GM19463 (cell line): ENCODE measurements at regions not wholly inside any gene's neighbourhood (a gene's known extent, or its start where the extent isn't known, plus 50 kb on each side); places are given as distances from the start of the nearest gene placed in this dataset.
"Not testable (repeated sequence)": the region's sequence is repeated elsewhere in the genome, so short reads cannot be mapped to it uniquely, and the experiment has no call there.

Experiments used
- ATAC-seq: cut with Tn5 transposase; IDR thresholded peaks from one replicate; pipeline ENCODE4 v1.9.1; 2021; ENCODE audit warnings: mild to moderate bottlenecking, moderate library complexity; ENCODE audit not compliant: unreplicated experiment

DNA sequence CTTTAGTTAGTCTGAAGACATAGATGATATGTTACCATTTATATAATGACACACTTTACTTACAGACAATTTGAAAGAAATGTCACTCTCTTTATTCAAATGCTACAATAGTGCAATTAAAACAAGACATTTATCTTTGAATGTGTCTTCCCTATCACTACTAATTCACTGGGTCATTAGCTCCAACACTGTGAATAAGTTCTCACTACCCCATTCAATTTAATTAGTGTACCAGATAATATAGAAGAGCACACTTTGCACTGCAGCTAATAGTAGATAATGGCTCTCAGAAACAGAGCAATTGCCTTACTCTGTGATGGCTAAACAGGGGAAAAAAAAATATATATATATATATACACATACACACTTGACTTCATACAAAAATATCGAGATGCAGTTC is 497.0 kb downstream of the DTWD2 start:
- ATAC-seq = no peak

DNA sequence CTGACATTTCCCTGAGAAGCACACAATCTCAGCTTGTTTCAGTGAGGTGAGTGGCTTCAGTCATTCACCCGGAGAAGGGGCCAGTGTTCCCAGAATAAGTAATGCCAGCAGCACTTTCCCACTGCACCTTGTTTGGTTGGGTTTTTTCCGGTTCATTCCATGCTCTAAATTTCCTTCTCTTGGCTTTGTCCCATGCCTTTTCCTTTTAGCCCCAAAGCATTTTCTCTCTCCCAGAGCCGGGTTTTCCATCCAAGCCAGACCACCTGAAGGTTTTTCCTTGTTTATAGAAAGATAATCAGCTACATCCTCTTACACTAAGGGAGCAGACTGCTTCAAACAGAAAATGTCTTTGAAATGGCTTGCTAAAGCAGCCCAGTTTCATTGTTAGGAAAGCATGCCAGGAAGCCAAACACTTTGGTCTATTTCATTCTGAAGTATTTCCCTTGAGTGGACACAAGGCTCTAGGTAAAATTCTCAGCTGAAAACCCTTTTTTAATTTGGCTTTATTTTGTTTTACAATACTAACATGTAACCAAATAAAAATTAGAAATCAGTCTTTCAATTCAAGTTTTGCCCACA is 501.6 kb downstream of the DTWD2 start:
- no peak for ATAC-seq

DNA sequence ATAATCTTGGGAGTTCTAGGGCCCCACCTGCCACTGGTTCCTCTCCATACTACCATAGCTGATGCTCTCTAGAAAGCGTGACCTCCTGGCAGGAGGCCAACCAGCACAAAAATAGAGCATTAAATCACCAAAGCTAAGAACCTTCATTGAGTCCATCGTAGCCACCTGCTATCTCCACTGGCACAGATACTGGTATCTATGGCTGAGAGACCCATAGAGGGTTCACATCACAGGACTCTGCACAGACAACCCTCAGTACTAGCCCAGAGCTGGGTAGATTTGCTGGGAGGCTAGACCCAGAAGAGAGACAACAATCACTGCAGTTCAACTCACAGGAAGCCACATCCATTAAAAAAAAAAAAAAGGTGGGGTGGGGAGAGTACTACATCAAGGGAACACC is 509.1 kb downstream of the DTWD2 start:
- ATAC-seq = no peak

DNA sequence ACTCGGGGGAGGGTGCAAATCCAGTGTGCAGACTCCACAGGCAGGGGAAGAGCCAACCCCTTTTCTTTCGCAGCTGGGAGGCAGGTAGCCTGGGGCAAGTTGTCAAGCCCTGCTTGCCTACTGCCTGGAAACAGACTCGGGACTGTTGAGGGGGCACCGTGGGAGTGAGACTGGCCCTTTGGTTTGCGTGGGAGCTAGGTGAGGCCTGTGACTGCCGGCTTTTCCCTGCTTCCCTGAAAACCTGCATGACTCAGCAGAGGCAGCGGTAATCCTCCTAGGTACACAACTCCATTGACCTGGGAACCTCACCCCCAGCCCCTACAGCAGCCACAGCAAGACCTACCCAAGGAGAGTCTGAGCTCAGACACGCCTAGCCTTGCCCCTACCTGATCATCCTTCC is 509.5 kb downstream of the DTWD2 start:
- no peak for ATAC-seq

- ATAC-seq = no peak
Measured at GRCh38 chr5:118468085-118468484, 520.3 kb downstream of the DTWD2 start.

DNA sequence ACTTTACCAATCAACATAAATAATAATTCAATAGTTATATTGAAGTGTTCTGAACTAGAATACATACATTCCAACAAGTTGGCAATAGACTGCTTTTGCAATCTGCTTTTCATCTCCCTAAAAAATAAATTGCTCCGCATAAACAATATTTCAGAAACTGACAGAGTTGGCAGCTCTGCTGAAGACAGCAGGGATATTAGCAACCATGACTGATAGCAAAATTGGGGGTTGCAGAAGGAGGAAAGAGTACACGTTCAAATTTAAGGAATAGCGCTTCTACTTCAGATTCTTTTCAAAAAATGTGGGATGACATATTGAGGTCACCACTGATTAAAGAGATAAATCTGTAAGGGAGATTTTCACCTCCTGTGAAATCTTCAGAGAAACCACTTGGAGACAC is 521.2 kb downstream of the DTWD2 start:
- no peak for ATAC-seq

DNA sequence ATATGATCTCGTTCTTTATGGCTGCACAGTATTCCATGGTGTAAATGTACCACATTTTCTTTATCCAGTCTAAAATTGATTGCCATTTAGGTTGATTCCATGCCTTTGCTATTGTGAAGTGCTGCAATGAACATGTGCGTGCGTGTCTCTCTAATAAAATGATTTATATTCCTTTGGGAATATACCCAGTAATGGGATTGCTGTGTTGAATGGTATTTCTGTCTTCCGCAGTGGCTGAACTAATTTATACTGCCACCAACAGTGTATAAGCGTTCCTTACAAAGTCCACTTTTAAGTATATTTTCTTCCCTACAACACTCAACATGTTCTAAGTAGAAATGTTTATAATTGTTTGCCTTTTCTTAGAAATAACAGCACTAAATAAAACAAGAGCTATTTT is 521.9 kb downstream of the DTWD2 start:
- ATAC-seq = no peak

GRCh38 chr5:118462276-118462675 is 526.1 kb downstream of the DTWD2 start:
- not testable (repeated sequence) for ATAC-seq

- no peak for ATAC-seq
Measured at GRCh38 chr5:118461436-118461835, 526.9 kb downstream of the DTWD2 start.

- no peak for ATAC-seq
Measured at GRCh38 chr5:118459490-118459889, 528.9 kb downstream of the DTWD2 start.

GRCh38 chr5:118456085-118456484 is 532.3 kb downstream of the DTWD2 start:
- no peak for ATAC-seq

DNA sequence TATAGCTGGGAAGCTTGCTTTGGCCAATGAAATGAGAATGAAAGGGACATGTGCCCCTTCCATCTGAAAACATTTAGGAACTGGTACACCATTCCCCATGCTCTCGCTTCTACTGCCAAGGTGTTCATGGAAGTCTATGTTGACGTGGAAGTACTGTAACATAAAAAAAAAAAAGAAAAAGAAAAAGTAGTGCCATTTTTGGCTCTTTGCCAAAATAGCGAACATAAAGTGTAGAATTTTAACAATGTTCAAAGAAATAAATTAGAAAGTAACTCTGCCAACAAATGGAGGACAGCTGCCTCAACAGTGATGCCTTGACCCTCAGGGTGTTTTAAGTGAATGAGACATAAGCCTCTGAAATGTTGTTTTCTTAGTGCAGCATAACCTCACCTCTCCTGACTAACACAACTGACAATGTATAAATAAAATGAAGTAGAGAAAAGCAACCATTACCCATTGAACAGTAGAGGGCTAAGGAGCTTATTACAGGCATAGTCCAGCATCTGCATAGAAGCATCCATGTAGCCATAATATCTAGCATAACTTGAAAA is 536.6 kb downstream of the DTWD2 start:
- ATAC-seq = no peak

GRCh38 chr5:118450554-118451332 is 537.6 kb downstream of the DTWD2 start:
- no peak for ATAC-seq

- ATAC-seq = no peak
Measured at GRCh38 chr5:118447350-118447749, 541.0 kb downstream of the DTWD2 start.

DNA sequence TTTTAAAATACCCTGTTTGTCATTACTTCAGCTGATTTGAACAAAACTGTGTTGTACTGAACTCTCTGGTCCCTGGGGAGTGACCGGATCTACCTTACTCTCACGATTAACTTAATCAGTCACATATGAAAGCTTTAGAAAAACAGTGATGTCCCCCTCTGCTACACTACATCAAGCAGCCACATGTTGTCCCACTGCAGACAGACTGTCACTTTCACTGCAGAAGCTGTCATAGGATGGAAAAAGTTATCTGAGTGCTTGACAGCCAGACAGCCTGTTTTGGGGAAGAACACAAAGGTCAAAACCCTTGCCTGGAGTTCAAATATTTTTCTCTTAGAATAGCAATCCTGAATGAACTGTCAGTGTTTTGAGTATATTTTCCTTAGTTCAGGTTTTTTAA is 546.4 kb downstream of the DTWD2 start:
- ATAC-seq = no peak

GRCh38 chr5:118441034-118441433 is 547.3 kb downstream of the DTWD2 start:
- no peak for ATAC-seq

- no peak for ATAC-seq
Measured at GRCh38 chr5:118440496-118440895, 547.9 kb downstream of the DTWD2 start.

GRCh38 chr5:118439831-118440230 is 548.5 kb downstream of the DTWD2 start:
- ATAC-seq = no peak

DNA sequence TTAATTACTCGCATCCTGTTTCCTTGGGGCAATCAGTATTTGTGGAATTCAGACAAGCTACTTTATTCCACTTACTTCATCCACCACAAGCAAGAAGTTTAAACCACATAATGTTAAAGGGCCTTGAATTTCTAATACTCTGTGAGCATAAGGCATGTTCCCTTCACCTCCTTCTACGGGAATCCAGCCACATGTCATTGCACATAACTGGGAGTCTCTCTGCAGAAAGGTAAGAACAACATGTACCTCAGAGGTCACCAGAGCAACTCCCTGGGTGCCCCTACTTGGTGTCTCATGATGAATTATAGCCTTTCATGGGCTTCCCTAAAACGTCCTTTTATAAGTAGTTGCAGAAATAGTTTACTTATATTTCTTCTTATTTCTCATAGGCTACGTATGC is 553.2 kb downstream of the DTWD2 start:
- no peak for ATAC-seq

- ATAC-seq = no peak
Measured at GRCh38 chr5:118434522-118434921, 553.8 kb downstream of the DTWD2 start.

- no peak for ATAC-seq
Measured at GRCh38 chr5:118430076-118430475, 558.3 kb downstream of the DTWD2 start.

DNA sequence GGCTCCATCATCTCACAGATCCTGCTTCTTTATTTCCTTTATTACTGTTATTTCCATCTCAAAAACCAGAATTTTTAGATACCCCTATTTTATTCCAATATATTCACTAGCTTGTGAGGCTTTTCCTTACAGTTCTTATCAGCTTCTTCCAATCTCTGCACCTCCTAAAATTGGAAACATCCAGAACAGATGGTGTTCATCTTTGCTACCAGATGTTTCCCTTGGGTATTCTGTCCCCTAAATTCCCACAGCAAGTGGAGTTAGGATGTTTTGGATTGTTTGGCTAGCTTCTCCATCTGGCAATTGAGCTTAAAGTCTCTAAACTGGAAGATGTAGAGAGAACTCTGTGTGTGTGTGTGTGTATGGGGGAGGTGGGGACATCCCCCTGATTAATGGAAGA is 580.4 kb downstream of the DTWD2 start:
- no peak for ATAC-seq
